AG04449 (cell line): ENCODE measurements at regions not wholly inside any gene's neighbourhood (a gene's known extent, or its start where the extent isn't known, plus 50 kb on each side); places are given as distances from the start of the nearest gene placed in this dataset.

Experiments
- CTCF ChIA-PET: fragments of 350-600 bp; formaldehyde crosslinking; extraction: SDS; loops from one replicate; lab custom pipeline; 2021; ENCODE audit warnings: antibody characterized with exemption; lab: Yijun Ruan, JAX
- POLR2A ChIA-PET: fragments of 400-600, 350-600 bp; formaldehyde crosslinking; extraction: SDS; loops from one replicate; lab custom pipeline; 2020; ENCODE audit warnings: antibody characterized with exemption, inconsistent platforms; lab: Yijun Ruan, JAX
- DNase-seq: peaks from one replicate; pipeline ENCODE4 v3.0.0-alpha.2; 2010; ENCODE audit warnings: low read depth, low spot score
- H3K4me3 ChIP-seq: 2 replicates; pipeline ENCODE4 v1.5.1; 2011; ENCODE audit warnings: low read depth, mild to moderate bottlenecking, control low read depth, low read length
- CTCF ChIP-seq: IDR thresholded peaks from one replicate; pipeline ENCODE4 v1.5.1; 2011; ENCODE audit warnings: mild to moderate bottlenecking, moderate library complexity, low read length, control low read depth, inconsistent platforms; ENCODE audit not compliant: insufficient read depth; ENCODE audit errors: missing control alignments

GRCh38 chrX:7216981-7217587 lies 69.1 kb upstream of the PUDP start:
- ChIA-PET POLR2A (no interaction called here), CTCF (no interaction called here)

GRCh38 chrX:7215842-7216241 lies 67.9 kb upstream of the PUDP start:
- DNase-seq: peak; percentile 5
- CTCF ChIA-PET: no interaction called here

More at GRCh38 chrX:7216981-7217587, 69.1 kb upstream of the PUDP start:
- no peak overlapping the region for H3K4me3 ChIP-seq
- no peak for TF ChIP-seq CTCF
- no peak for DNase-seq

GRCh38 chrX:7214251-7214650 lies 66.3 kb upstream of the PUDP start:
- DNase-seq: no peak
- H3K4me3 ChIP-seq: no peak overlapping the region
- CTCF ChIA-PET: no interaction called here
- POLR2A ChIA-PET: no interaction called here
- TF ChIP-seq CTCF: no peak

More at GRCh38 chrX:7215842-7216241, 67.9 kb upstream of the PUDP start:
- POLR2A ChIA-PET: no interaction called here
- TF ChIP-seq CTCF: no peak
- H3K4me3 ChIP-seq: no peak overlapping the region

- TF ChIP-seq CTCF: no peak
- H3K4me3 ChIP-seq: no peak overlapping the region
- POLR2A ChIA-PET: no interaction called here
- CTCF ChIA-PET: no interaction called here
- DNase-seq: no peak
Measured at GRCh38 chrX:7205037-7205577, 57.2 kb upstream of the PUDP start.

- ChIA-PET POLR2A (no interaction called here), CTCF (no interaction called here)
- H3K4me3 ChIP-seq: no peak overlapping the region
- no peak for DNase-seq
- no peak for TF ChIP-seq CTCF
Measured at GRCh38 chrX:7204619-7205018, 56.7 kb upstream of the PUDP start.

GRCh38 chrX:7202206-7202605 lies 54.3 kb upstream of the PUDP start:
- ChIA-PET POLR2A (no interaction called here), CTCF (no interaction called here)
- no peak overlapping the region for H3K4me3 ChIP-seq

More at GRCh38 chrX:7202206-7202605, 54.3 kb upstream of the PUDP start:
- TF ChIP-seq CTCF: no peak
- DNase-seq: no peak
